ENCODE measurements at regions not wholly inside any gene's neighbourhood (a gene's known extent, or its start where the extent isn't known, plus 50 kb on each side); places are given as distances from the start of the nearest gene placed in this dataset.
"Not testable (repeated sequence)": the region's sequence is repeated elsewhere in the genome, so short reads cannot be mapped to it uniquely, and the experiment has no call there.

DNA sequence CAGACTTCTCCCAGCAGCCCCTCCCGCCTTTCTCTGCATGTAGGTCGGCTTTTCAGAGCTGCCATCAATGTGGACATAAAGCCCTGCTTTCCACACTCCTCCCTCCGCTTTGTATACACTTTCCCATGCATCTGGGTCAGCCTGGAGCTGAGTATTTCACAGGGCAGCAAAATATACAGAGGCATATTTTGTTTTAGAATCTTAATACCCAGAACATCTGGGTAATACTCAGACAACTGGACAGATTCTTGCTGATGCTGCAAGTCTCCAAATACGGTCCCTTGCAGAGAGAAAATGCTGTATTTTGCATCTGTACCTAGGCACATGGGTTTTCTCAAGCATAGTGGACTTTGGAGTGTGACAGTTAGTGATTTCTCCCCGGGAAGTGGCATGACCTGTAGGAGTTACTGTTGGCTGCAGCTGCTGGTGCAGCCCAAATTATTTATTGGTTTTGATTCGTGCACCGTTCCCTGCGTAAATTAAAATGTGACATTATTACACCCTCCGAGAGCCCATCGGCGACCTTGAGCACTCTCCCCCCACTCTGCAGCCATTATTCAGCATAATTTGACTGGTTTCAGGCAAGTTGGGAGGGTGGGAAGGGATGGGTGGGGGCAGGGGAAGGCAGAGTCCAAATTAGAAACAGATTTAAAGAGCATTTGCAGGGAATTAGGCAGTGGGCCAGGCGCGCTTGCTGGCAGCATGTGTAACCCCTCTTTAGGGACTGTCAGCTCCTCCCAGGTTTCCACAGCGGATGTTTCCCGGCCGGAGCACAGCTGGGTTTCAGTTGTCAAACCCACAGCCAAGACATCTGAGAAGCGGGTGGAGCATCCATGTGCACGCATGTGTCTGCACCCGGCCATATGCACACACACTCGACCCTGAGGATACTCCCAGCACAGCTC lies 100.8 kb downstream of the CPN2 start:
- no peak for DNase-seq

DNA sequence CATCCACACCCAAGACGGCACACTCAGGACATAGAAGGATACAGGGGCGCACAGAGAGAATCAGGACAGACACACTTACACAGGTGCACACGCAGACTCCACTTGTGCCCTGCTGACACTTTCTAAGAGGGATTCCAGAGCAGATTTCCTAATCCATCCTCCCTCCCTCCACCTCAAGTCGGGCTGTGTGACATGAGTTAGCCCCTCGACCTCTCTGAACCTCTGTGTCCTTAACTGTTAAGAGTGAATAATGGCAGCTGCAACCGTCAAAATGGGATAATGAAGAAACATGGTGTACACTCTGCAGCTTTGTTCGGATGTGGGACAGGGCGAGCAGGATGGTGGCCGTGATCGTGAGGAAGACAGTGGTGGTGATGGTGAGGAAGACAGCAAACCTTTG lies 100.1 kb downstream of the CPN2 start:
- DNase-seq, result no peak

DNA sequence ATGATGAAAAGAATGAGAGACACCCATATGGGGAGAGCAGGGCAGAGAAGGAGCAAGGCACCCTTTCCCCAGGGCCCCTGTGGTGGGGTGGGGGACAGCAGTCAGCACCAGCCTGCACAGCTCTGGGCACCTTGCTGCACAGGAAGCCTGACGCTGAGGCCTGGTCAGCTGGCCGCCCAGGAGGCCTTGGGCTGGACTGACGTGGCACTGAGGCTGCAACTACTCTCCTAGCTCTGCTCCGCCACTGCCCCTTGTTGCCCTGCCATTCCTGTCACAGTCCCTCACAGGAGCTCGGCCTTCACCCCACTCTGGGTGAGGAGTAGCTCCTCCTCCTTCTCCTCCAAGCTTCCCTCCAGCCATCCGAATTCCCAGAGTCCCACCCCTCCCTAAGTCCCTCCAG lies 99.7 kb downstream of the CPN2 start:
- DNase-seq, result no peak

DNA sequence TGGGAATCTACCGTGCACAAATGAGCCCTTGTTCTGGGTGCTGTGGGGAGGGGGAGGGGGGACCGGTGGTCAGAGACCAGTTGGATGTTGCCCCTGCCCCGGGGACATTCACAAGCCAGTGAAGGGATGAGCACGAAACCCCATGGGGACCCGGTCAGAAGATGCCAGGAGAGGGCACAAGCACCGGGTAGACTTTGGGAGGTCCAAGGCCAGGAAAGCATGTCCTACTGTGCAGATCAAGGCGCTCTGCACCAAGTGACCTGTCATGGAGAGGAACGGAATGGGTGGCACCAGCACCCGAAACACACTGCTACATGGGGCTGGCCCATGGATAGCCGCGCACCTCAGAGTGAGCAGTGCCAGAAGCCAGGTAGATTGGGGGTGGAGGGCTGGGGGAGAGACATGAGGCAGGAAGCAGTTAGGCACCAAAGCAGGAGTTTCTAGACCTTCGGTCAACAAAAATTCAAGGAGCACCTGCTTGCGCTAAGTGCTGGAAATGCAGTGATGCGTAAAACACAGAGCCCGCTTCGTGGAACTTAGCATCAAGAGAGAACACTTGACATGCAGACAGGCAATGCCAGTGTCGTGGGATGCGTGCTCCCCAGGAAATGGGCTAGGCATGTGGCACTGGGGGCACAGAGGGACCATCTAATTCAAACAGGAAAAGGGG lies 99.1 kb downstream of the CPN2 start:
- no peak for DNase-seq

DNA sequence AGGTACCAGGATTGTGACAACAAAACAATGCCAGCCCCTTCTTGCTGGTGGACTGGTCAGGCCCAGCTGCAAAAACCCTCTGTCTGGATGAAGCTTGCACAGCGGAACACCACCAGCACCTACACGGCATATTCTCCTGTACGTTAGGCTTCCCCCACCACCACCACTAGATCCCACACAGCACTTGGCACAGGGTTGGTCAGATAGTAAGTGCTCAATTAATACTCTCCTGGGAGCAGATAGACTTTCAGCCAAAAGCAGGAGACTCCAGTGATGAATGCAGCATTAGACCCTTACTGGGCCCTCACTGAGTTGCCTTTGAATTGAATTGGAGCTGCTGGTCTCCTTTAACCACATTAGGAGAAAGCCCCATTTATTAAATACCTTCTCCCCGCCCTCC lies 97.9 kb downstream of the CPN2 start:
- no peak for DNase-seq

DNA sequence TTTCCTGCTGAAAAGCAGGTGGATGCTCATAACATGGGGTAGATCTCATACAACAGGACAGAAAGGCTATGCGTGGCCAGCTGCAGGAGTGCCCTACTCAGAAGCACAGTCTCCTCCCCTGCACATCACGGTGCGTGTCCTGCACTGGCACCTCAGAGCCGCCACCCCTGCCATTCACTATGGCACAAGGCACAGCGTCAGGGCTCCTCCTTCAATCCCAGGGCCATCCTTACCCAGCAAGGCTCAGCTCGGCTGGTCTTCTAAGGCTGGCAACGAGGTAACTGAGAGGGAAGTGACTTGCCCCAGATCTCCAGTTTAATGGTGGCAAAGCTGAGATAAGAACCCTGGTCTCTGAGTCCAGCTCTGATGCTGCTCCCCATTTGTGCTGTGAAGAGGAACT lies 97.1 kb downstream of the CPN2 start:
- DNase-seq, result no peak

DNA sequence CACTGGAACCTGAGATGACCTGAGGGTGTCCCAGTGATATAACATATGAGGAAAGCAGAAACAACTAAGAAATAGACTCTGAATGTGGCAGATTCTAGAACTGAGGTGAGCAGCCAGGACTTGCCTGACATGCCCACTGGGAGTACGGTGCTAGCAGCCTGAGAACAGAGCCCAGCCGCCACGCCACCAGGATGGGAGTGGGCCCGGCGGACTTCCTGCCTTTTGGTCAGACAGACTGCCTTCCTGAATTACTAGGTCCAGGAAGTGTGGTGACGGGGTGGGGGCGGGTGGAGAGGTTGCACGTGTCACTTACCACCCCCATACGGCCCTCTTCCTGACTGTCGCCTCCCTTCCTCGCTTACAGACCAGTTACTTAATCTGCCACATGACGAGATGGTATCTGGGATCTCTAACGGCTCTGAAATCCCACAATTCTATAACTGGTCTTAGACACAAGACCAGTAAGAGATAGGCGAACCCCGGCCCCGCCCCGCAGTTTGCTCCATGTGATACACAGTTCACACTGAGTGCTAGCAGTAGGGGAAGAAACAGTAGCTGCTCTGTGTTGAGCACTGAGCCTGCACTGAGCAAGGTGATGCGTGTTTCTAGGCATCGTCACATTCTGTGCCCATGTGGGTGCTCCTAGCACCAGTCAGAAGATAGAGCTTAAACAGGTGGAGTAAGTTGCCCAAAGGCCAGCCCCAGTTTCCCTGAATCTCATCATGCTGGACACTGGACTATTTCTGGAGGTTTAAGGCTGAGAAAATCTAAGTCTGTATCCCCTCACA lies 95.7 kb downstream of the CPN2 start:
- DNase-seq, result peak in 2 of 4 experiments; percentile 25 to 38

DNA sequence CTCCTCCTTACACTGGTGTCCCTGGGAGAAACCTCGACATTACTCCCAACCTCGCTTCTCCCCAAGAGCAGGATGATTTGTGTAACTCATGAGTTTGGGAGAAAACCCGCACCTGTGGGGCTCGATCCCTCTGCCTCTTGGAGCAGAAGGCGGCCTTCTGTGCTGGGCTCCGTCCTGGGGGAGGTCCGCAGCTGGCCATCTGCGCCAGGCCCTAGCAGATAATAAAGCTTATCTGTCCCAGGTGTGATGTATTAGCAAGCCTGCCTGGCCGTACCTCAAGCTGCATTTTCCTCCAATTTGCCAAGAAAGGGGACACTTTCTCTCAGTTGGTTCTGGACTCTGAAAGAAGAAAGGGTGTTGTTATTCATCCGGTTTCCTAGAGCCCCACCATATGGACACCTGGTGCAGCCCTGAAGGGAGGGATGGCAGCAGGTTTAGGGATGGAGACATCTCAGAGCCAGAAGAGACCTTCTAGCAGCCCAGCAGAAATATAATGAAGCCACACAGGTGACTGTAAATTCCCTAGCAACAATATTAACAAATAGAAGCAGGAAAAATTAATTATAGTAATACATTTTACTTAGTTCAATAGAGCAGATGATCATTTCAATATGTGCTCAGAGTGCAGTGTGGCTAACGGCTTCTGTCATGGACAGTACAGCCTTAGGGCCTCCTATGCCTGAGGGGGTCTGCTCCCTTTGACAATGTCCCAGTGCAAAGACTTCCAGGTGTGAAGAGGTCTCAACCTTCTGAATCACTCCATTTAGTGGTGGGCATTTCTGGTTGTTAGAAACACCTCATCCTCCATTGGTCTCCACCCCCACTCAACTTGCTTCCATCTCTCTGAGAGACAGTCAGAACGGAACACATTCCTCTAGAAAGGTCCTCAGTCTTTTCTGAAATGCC lies 94.8 kb downstream of the CPN2 start:
- no peak for DNase-seq

DNA sequence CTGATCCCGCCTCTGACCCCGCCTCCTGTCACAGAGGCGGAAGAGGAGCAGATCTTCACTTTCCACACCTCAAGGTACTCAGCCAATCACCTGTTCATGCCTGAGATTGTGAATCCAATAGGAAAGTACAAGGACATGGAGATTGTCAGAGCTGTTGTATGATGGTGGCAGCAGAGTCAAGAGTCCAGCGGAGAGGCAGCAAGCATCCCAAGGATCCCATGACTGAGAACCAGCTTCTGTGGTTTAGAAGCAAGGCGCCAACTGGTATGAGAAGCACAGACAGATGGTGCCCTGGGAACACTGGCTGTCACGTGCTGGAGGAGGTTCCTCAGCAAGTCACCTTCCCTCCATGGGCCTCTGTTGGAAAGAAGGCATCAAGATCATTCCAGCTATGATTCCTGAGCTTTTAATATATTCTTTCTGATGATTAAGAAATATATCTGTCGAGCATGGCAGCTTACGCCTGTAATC lies 93.9 kb downstream of the CPN2 start:
- no peak for DNase-seq

DNA sequence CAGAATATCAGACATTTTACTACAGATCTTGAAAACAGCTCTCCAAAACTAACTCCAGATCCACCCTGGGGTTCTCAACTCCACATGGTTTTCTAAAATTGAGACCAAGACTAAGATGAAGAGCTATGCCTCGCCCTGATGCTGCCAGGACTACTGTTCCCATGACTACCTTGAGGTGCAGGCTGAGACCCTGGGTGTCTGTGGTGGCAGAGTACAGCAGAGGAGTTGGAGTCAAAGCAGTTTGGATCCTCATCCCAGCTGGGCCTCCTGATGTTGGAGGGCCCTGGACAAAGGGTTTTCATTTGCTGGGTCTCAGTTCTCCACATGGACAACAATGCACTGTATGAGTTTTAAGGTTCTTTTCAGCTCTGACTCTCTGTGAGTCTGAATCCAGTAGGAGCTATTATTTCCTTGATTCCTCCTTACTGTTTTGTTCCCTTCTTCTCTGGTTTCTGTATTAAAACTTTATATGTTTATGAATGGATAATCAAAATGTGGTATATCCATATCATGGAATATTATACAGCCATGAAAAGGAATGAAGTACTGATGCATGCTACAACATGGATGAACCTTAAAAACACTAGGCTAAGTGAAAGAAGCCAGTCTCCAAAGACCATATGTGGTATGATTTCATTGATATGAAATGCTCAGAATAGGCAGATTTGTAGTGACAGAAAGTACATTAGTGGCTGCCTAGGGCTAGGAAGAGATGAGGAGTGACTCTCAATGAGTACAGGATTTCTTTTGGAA lies 93.0 kb downstream of the CPN2 start:
- DNase-seq, result no peak

DNA sequence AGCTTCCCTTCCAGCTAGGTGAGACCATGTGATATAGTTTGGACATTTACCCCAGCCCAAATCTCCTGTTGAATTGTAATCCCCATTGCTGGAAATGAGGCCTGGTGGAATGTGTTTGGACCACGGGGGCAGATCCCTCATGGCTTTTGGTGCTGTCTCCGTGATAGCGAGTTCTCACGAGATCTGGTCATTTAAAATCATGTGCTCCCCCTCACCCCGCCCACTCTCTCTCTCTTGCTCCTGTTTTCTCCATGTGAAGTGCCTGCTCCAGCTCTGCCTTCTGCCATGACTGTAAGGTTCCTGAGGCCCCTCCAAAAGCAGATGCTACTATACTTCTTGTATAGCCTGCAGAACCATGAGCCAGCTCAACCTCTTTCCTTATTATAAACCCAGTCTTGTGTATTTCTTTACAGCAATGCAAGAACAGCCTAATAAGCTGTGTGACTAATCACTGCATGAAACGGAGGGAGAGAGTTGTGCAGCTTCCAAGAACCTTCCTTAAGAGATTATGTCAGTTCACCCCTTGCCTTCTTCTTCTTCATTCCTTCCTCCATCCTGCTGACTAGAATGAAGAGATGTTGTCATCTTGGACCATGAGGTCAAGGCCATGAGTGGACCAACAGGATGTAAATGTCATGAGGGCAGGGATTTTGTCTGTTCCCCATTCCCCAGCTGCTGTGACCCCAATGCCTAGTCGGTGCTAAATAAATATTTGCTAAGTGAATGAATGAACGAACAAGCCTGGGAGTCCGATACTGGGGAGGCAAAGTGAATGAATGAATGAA lies 91.0 kb downstream of the CPN2 start:
- no peak for DNase-seq

DNA sequence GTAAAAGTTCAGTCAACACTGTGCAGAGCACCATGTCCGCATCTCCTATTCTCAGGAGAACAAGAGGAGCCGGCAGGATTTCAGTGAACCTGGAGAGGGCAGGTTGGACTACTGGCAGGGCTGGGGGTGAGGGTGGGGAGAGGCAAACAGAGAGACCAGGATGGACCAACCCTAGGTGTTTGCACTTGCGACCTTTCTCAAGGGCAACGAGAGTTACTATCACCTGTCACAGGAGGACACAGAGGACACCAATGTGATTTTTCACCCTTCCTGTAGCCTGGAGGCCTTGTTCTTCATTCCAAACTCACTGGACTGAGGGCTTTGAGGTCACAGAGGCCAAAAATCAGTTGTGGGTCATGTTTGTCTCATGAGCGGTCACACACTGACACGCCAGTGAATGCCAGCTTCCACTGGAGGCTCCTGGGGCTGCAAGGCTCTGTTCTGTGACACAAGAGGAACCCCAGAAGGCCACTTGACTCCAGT lies 89.5 kb downstream of the CPN2 start:
- no peak for DNase-seq

DNA sequence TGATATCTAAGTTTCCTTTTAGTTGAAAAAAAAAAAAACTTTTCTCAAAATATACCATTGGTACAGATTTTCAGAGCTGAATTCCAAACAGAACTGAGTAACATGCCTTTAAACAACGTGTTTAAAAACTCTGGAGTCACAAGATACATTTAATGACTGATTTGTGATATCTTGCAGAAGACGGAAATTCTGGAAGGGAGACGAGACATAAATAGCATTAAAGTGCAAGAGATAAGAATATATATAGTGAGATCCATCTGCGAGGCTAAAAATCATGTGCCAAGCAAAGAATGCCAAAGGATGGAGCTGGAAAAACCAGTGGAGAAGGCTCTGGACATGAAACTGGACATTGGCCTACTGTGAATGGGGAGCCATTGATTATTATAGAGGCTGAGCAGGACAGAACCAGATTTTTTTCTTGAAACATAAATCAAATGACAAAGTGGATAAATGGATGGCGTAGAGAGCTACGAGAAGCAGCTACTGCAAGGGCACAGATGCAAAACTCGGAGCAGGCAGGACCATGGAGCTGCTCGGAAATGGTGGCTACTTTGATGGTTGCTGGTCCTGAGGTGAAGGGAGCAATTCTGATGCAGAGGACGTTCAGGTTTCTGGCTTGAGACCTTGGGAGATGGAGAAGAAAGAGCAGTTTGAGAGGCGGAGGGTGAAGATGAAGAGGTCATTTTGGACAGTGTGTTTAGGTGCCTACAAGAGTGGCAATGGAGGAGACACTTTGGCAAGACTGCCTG lies 88.8 kb downstream of the CPN2 start:
- no peak for DNase-seq

DNA sequence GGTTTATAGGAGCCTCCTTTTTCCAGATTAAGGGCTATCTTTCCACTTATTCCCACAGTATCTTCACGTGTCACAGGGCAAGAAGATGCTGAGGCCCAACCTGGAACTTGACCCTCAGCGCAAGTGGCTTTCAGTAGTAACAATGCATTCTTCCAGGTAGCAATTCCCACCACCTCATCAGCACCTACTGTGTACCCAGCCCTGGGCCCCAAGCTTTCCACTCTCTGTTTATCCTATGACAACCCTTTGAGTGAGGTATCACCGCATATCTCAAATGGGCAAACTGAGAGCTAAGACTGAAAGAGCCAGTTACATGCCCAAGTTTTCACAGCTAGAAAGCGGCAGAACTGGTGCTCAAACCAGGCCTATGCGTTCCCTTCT lies 88.2 kb downstream of the CPN2 start:
- DNase-seq, result no peak

DNA sequence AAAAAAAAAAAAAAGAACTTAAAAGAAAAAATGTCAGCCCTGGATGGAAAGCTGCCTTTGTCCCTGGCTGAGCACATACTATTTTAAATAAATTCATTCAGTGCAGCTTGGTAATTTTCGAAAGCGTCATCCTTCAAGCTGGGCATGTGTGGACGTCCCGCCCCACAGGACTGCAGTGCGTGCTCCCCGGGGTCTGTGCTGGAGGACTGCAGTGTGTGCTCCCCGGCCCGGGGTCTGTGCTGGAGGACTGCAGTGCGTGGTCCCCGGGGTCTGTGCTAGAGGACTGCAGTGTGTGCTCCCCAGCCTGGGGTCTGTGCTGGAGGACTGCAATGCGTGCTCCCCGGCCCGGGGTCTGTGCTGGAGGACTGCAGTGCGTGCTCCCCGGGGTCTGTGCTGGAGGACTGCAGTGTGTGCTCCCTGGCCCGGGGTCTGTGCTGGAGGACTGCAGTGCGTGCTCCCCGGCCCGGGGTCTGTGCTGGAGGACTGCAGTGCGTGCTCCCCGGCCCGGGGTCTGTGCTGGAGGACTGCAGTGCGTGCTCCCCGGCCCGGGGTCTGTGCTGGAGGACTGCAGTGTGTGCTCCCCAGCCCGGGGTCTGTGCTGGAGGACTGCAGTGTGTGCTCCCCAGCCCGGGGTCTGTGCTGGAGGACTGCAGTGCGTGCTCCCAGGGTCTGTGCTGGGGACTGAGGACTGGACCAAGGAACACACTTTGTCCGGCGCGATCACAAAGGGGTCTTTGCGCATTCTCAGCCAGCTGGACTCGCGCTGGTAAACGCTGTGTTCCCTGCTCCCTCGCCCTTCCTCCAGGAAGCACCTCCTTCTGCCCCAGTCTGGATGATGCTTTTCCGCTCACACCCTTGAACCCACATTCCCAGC lies 86.3 kb downstream of the CPN2 start:
- DNase-seq, result not testable (repeated sequence)

DNA sequence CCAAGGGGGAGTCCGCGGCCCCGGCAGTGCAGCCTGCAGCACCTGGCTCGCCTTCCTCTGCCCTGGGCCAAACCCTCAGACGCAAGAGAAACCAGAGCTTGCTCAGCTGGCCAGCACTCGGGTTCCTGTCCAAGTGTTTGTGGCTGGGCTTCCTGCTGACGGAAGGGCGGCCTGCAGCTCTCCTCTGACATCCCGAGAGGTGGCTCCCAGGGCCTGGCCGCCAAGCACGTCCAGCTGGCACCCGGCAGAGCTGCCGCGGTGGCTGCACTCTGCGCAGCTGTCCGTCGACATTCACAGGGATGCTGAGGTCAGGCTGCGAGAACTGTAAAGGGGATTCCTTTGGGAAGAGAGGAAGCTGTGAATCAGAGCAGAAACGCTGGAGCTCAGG lies 85.6 kb downstream of the CPN2 start:
- DNase-seq, result no peak

DNA sequence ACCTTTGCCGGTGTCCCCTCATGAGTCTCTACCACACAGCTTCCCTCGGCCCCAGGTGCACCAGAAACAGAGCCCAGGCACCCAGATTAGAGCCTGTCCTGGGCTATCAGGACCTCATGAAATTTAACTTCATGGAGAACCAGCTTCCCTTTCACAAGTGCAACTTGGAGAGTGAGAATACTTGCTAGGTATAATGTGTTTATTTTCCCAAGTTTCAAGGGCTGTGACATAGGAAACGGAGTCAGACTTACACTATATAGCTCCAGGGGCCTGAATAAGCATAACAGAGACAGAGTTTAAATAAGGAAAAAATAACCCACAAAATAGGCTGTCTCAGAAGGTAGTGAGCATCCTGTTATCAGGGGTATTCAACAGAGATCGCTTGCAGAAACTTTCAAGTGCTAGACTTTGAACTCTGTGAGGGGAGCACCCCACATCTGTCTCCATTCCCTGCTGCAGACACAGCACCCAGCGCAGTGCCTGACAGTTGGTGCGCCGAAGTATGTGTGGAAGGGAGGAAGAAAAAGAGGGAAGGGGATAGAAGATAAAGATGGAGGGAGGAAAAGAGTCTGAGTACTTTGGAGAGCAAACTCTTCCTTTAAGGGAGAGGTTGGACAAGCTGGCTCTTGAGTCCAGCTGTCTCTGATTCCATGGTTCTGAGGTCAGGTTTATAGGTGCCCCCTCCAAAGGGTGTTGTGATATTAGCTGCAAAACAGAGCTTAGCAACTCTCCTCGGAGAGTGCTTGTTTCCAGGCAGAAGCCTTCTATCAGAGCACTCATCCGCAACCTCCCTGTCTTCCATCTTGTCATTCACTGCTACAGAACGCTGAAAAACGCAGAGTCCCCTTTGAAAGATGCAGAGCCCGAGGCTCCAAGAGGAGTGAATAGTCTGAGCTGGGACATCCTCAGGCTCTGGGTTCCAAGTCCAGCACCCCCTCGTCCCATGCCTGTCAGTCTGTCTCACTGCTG lies 84.8 kb downstream of the CPN2 start:
- DNase-seq, result no peak

Data from activated CD4-positive, CD25-positive, alpha-beta regulatory T cell (primary cell).